ENCODE measurements at regions not wholly inside any gene's neighbourhood (a gene's known extent, or its start where the extent isn't known, plus 50 kb on each side); places are given as distances from the start of the nearest gene placed in this dataset.

DNA sequence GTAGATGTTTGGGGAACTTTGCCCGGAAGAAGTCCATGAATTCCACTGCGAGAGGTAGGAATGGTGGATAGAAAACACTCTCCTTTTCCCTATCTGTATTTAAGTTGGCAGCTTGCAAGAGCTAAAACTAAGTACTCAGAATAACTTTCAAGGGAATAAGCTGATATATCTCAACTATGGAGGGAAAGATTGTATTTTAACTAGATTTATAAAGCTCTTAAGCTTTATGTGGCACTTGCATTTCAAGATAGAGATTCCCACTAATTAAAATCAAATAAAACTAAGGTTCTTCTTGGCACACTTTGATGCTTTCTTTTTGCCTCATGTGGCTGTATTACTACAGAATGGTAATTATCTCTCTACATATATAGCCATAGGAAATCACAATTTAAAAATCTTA, 149.7 kb upstream of the STARD13 start:
- no peak; the same call in 1 of the 2 replicates for TF ChIP-seq POLR2AphosphoS5 (IDR thresholded peaks at IDR 0.05; ENCODE audit: borderline replicate concordance, low read depth, low read length)
- TF ChIP-seq EZH2 (IDR thresholded peaks at IDR 0.05), result no peak

Measured in SK-N-MC (cell line).